ENCODE measurements at regions not wholly inside any gene's neighbourhood (a gene's known extent, or its start where the extent isn't known, plus 50 kb on each side); places are given as distances from the start of the nearest gene placed in this dataset.

DNA sequence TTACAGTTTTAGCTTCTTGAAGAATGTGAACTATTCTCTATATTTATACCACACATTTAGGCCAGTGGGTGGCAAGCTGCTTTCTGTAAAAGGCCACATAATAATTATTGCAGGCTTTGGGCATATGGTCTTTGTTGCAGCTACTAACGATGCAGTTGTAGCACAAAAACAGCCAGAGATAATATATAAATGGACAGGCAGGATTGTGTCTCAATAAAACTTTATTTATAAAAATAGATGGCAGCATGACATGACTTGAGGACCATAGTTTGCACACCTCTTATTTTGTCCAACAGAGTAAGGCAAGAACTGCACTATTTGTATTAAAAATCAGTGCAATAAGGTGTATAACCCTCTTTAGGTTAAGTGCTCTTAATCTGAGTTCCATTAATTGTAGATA lies 415.0 kb downstream of the ANXA1 start:
- no peak for DNase-seq

GRCh38 chr9:73573235-73573634 lies 421.6 kb downstream of the ANXA1 start:
- DNase-seq, result no peak

- no peak for DNase-seq
Measured at GRCh38 chr9:73575101-73576060, 423.7 kb downstream of the ANXA1 start.

DNA sequence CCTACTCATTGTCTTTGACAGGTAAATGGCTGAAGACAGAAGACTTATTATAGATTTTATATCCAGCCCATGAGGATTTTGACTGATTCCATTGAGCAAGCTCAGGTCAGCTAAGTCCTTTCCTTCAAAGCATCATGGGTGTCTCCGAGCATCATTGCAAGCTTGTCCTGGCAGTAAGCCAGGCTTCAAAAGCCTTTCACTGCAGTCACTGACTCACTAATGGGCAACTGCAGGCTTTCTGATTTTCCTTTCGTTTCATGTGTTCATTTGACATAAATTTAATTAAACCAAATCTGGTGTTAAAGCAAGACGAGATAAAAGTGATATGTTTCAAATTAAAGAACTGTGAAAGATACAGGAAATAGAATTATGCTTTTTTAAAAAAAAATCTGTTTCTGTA lies 426.2 kb downstream of the ANXA1 start:
- peak; percentile 11 for DNase-seq

DNA sequence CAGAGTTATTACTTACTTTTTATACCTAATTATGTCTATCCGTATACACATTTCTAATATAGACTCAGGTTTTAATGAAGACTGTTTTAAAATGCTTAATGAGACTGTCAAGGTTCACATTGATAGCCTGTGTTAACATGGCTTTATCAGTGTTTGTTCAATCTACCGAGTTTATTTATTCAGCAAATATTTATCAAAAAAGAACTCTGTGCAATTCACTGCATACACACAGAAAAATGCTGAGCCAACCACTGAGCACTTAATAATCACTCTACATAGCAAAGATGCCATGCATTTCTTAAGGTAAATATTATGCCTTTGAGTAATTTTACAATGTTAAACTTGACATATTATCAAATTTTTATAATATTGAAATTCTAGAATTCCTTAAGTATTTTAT lies 428.2 kb downstream of the ANXA1 start:
- no peak for DNase-seq

DNA sequence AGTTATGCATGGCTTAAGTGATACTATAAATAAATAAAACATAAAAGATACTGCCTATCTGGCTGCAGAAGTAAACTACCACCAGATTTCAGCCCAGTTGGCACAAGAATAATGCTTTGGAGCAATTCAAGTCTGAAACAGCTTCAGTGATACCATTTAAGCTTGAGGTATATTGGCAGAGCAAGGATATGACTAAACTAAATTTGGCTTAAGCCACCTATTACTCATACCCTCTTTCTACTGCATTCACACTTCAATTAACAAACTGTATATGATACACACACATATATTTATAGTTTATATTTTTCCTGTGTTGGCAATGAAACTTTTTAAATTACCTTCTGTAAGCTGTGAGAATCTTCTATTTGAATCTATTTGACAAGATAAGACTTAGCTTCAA lies 431.9 kb downstream of the ANXA1 start:
- DNase-seq, result no peak

GRCh38 chr9:73595036-73595545 lies 443.4 kb downstream of the ANXA1 start:
- no peak for DNase-seq

DNA sequence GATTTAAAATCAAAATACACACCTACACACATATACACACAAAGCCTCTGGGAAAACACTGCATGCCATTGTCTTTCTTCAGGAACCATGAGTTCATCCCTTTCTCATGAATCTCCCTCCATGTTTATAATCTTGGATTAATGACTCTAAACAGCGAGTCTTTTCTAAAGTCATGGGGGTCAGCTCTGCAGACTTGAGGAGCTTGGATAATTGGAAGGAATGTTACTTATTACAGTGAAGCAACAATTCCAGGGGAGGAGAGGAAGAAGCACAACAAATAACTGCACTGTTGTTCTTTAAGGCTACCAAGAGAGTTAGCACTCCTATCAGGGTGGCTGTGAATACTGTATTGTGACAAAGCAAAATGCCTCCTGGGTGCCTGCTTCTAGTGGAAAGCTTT lies 444.7 kb downstream of the ANXA1 start:
- no peak for DNase-seq

DNA sequence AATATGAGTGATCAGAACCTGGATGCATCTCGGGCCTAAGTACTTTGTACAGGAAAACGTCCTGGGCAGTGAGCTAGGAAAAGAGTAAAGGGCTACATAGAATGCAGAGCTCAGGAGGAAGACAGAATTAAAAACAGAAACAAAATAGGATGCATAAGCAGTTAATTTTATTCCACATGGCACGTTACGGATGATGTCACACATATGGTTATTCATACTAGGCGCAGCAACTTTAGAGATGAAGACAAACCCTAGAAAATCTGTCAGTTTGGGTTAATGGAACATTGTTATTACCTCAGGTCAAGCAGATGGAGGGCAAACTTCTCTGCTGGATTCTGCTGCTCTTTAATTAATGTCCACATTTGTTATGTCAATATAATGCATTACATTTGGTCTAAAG lies 445.4 kb downstream of the ANXA1 start:
- no peak for DNase-seq

DNA sequence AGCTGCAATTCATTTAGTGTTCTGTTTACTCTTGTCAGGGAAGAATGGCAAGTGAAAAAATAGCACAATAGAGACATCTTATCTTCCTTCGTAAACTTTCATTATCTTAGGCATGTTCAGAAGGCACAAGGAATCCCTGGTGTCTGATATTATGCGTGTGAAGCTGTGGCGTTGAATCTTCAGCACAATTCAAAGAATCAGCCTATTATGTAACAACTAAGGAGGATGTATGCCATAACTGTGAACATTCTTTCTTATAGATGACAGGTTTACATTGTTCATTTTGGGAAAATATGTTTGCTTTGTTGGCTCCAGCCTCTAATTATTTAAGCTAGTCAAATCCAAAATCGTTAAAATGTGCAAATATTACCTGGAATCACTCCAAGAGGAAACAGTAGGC lies 446.1 kb downstream of the ANXA1 start:
- DNase-seq, result no peak

DNA sequence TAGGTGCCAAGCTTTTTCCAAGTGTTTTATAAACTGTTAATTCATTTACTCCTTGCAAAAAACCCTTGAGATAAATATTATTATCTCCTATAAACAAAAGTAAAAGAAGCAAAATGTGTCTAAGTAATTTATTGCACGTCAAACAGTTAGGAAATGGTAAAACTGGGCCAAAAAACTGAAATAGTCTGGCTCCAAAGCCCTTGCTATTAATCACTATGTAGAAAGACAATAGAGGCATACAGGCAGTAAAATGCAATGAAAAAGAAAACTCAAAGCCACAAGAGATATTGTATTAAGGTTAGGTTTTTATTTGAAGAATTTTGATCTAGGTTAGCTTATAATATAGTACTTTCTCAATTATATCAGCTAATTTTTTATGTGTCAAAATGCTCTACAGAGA lies 457.7 kb downstream of the ANXA1 start:
- DNase-seq, result no peak

DNA sequence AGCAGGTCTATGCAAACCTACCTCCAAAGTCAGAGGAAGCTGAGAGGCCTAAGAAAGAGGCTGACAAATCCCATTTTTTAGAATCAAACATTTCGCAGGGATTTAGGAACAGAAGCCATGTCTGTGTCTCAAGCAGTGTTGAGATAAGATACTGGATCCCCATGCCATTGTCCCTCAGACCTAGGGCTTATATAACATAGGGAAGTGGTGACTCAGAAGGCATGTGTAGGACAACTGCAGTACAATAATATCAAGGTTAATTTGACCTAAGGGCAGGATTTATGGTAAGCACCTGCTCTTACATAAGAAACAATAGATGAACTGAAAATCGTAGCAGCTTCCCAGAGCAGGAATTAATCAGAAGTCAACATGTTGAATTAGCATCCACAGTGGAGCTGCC lies 459.4 kb downstream of the ANXA1 start:
- no peak for DNase-seq

DNA sequence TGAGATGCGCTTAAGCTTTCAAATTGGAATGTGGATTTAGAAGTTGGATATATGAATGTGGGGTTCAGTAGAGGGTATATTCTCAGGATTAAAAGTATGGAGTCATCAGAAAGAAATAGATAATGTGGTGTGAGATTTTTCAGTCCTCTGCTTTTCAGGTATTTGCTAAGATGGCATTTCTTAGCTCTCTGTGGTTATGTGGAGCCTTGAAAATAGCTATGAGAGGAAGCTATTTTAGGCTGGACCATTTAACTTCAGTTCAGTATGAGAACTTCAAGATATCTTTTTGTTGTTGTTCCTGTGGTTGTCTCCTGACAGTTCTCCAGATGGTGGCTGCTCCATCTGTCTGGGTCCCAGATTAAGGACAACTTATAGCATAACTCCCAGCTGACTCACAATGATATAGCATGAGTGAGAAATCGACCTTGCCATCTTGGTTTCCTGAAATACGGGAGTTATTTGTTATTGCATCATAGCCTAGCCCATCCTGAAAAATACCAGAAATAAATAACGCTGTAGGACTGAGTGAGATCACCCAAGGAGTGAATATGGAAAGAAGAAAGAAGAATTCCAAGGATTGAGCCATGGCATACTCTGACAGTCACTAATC lies 461.5 kb downstream of the ANXA1 start:
- no peak for DNase-seq

GRCh38 chr9:73615557-73615956 lies 463.9 kb downstream of the ANXA1 start:
- no peak for DNase-seq

DNA sequence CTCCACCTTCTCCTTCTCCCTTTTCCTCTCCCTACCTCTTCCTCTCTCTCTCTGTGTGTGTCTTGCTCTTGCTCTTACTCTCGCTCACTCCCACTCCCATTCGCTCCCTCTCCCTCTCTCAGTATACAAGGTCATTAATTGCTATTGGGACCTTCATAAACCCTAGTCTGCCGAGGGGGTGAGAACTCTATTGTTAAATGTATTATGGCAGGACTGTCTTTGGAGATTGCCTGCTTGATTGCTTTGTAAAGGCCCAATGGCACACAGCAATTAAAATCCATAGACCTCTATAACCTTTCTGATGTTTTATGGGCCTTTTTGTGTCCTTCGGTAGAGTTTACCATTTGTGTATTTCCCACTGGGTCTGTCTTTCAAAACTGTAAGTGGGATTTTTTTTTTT lies 465.9 kb downstream of the ANXA1 start:
- DNase-seq, result no peak

- DNase-seq, result no peak
Measured at GRCh38 chr9:73640971-73641370, 489.3 kb downstream of the ANXA1 start.

- DNase-seq, result no peak
Measured at GRCh38 chr9:73643379-73644013, 491.8 kb downstream of the ANXA1 start.

DNA sequence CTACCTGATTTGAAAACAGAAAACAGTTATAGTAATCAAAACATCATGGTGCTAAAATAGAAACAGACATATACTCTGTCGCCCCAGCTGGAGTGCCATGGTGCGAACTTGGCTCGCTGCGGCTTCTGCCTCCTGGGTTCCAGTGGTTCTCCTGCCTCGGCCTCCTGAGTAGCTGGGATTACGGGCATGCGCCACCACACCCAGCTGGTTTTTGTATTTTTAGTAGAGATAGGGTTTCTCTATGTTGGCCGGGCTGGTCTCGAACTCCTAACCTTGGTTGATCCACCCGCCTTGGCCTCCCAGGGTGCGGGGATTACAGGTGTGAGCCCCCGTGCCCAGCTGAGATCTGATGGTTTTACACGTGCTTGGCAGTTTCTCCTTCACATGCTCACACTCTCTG lies 495.9 kb downstream of the ANXA1 start:
- DNase-seq, result no peak

DNA sequence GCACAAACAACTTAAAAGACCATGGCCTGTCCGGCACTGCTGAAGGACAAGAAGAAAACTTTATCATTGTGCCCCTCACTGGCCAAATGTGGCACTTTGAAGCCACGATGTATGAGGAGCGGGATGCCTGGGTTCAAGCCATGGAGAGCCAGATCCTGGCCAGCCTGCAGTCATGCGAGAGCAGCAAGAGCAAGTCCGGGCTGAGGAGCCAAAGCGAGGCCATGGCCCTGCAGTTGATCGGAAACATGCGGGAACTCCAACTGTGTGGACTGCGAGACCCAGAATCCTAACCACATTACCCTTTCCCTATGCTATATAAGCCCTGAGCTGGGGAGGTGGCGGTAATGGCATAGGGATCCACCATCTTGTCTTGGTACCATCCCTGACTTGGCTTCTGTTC lies 497.9 kb downstream of the ANXA1 start:
- DNase-seq, result no peak

GRCh38 chr9:73655363-73655762 lies 503.7 kb downstream of the ANXA1 start:
- DNase-seq, result no peak

GRCh38 chr9:73655831-73656230 lies 504.2 kb downstream of the ANXA1 start:
- DNase-seq, result no peak

DNA sequence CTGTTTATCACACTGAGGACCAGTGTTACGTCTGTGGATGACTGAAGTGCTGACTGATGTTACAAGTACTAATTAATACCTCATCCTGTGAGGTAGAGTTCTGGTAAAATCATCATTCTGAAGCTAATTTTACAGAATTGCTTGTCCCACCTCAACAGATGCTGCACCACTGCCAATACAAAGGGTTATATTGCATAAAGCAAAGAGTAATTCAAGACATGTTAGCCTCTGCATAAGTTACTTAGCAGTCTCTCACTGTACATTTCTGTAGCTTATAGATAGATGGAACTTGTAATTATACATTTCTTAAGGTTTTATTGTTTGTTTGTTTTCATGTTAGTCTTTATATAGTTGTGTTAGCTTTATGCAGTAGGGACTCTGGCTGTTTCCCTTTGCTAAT lies 513.6 kb downstream of the ANXA1 start:
- DNase-seq, result no peak

- DNase-seq, result no peak
Measured at GRCh38 chr9:73667749-73668148, 516.1 kb downstream of the ANXA1 start.

GRCh38 chr9:73680831-73681230 lies 529.2 kb downstream of the ANXA1 start:
- DNase-seq, result no peak
